ENCODE measurements at regions not wholly inside any gene's neighbourhood (a gene's known extent, or its start where the extent isn't known, plus 50 kb on each side); places are given as distances from the start of the nearest gene placed in this dataset.

- CTCF ChIA-PET (ENCODE audit: low intra/inter-chr PET ratio, low total read pairs) = no interaction called here
- no peak for FAIRE-seq
- in situ Hi-C loops (cut with HindIII; ENCODE audit: extremely low pct_ligation_motif_present, low pct_unique_long_range_greater_than_20kb) = no loop called here
Observed at GRCh38 chr2:56981554-56981953, 797.8 kb downstream of the CCDC85A start.

More at GRCh38 chr2:56981554-56981953, 797.8 kb downstream of the CCDC85A start:
- ATAC-seq = no peak
- no peak overlapping the region for H2AFZ ChIP-seq (ENCODE audit: low read length)
- intact Hi-C loops (cut with micrococcal nuclease; ENCODE audit: unreplicated experiment) = no loop called here
- POLR2A ChIA-PET = no interaction called here
- no peaks in the 10 kb centered on the region for H3K27me3 ChIP-seq (ENCODE audit: control insufficient read depth in 1 of 2, insufficient read depth in 2 of 2, low read length in 2 of 2)
- no peak for DNase-seq (ENCODE audit: low spot score)
- no TSS peak for BruUV-seq (replicated peaks)
- H3K4me2 ChIP-seq (ENCODE audit: low read depth, low read length) = no peak overlapping the region
- H4K20me1 ChIP-seq (ENCODE audit: insufficient read depth, low read length) = no peaks in the 10 kb centered on the region
- no peaks in the 10 kb centered on the region for H3K36me3 ChIP-seq (replicated peaks in 1 of 2; ENCODE audit: control insufficient read depth in 1 of 2, insufficient read depth in 2 of 2, low read length in 2 of 2)
- no peak overlapping the region for H3K9ac ChIP-seq (ENCODE audit: insufficient read depth, low read depth, low read length)
- TF ChIP-seq SNAPC2 (CRISPR knock-in tag; IDR thresholded peaks at IDR 0.05) (no peak), REPIN1 (CRISPR knock-in tag; IDR thresholded peaks at IDR 0.05; ENCODE audit: borderline replicate concordance, low read depth) (no peak), ZKSCAN1 (IDR thresholded peaks at IDR 0.05; ENCODE audit: low read length) (no peak), PHB2 (IDR thresholded peaks at IDR 0.05; ENCODE audit: partially characterized antibody) (no peak), FOXP1 (IDR thresholded peaks at IDR 0.05) (no peak), FOXP1 (CRISPR knock-in tag; IDR thresholded peaks at IDR 0.05) (no peak), TBX2 (CRISPR knock-in tag; IDR thresholded peaks at IDR 0.05; ENCODE audit: borderline replicate concordance) (no peak), KMT2A (CRISPR knock-in tag; IDR thresholded peaks at IDR 0.05) (no peak), GZF1 (CRISPR knock-in tag; IDR thresholded peaks at IDR 0.05) (no peak), PPARG (CRISPR knock-in tag; conservative IDR thresholded peaks at IDR 0.05) (no peak), KDM5B (CRISPR knock-in tag; IDR thresholded peaks at IDR 0.05; ENCODE audit: borderline replicate concordance) (no peak), ZBTB37 (CRISPR knock-in tag; IDR thresholded peaks at IDR 0.05) (no peak), SMYD3 (CRISPR knock-in tag; IDR thresholded peaks at IDR 0.05) (no peak), ZNF501 (CRISPR knock-in tag; IDR thresholded peaks at IDR 0.05) (no peak), MIER2 (CRISPR knock-in tag; IDR thresholded peaks at IDR 0.05) (no peak), ETV6 (CRISPR knock-in tag; conservative IDR thresholded peaks at IDR 0.05) (no peak), AKAP8 (CRISPR knock-in tag; IDR thresholded peaks at IDR 0.05) (no peak), YEATS2 (CRISPR knock-in tag; IDR thresholded peaks at IDR 0.05; ENCODE audit: borderline replicate concordance) (no peak)
- TF ChIP-seq, protein P1, sequence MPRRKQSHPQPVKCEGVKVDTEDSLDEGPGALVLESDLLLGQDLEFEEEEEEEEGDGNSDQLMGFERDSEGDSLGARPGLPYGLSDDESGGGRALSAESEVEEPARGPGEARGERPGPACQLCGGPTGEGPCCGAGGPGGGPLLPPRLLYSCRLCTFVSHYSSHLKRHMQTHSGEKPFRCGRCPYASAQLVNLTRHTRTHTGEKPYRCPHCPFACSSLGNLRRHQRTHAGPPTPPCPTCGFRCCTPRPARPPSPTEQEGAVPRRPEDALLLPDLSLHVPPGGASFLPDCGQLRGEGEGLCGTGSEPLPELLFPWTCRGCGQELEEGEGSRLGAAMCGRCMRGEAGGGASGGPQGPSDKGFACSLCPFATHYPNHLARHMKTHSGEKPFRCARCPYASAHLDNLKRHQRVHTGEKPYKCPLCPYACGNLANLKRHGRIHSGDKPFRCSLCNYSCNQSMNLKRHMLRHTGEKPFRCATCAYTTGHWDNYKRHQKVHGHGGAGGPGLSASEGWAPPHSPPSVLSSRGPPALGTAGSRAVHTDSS (CRISPR knock-in tag; conservative IDR thresholded peaks at IDR 0.05) = no peak
- no peaks in the 10 kb centered on the region for H3K4me1 ChIP-seq (ENCODE audit: insufficient read depth, low read length)
- peaks cover 93% of the 10 kb centered on the region for H3K9me3 ChIP-seq (ENCODE audit: low read length)
- no peak overlapping the region for H3K4me3 ChIP-seq (replicated peaks in 1 of 3; ENCODE audit: insufficient read depth in 1 of 3, low read depth in 2 of 3, low read length in 3 of 3)
- H3K79me2 ChIP-seq (ENCODE audit: insufficient read depth, low read length) = no peaks in the 10 kb centered on the region
- WGBS (ENCODE audit: low lambda C conversion rate) = 2% methylated on average over 4 of the region's 4 CpGs
- H3K27ac ChIP-seq (ENCODE audit: extremely low read length, insufficient read depth, low read length) = no peak overlapping the region
